22Rv1 (cell line): ENCODE measurements at regions not wholly inside any gene's neighbourhood (a gene's known extent, or its start where the extent isn't known, plus 50 kb on each side); places are given as distances from the start of the nearest gene placed in this dataset.
A peak's percentile ranks its signal among the peaks of the same experiment; 100 is the strongest.

Source experiments
- H3K27ac ChIP-seq: fragments of 450-650 bp; 2 replicates; pipeline ENCODE4 v1.5.1; 2017
- ZFX ChIP-seq: fragments of 450-650 bp; IDR thresholded peaks from 2 replicates; pipeline ENCODE4 v1.6.1; 2017; ENCODE audit warnings: antibody characterized with exemption, borderline replicate concordance
- TF ChIP-seq, protein P1 (sequence below): fragments of 450-650 bp; IDR thresholded peaks from 2 replicates; pipeline ENCODE4 v1.5.1; 2017; ENCODE audit warnings: mild to moderate bottlenecking

DNA sequence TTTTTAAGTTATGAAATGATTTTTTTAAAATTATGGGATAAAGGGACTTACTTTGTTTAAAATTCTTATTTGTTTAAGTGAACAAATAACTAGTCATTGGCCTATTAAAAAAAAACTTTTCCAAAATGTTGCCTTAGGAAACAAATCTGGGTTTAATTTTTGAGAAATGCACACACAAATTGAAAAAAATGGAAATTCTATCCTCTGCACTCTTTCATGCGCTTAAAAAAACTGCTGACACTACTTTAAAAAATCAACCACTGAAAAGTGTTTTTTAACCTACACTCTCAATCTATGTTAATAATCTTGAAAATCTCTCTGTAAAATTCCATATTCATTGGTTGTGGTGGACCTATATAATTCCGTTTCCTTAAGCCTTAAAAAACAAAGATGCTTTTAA lies 163.4 kb upstream of the DAB2 start:
- H3K27ac ChIP-seq = no peak overlapping the region
- TF ChIP-seq ZFX = no peak
- TF ChIP-seq, protein P1, sequence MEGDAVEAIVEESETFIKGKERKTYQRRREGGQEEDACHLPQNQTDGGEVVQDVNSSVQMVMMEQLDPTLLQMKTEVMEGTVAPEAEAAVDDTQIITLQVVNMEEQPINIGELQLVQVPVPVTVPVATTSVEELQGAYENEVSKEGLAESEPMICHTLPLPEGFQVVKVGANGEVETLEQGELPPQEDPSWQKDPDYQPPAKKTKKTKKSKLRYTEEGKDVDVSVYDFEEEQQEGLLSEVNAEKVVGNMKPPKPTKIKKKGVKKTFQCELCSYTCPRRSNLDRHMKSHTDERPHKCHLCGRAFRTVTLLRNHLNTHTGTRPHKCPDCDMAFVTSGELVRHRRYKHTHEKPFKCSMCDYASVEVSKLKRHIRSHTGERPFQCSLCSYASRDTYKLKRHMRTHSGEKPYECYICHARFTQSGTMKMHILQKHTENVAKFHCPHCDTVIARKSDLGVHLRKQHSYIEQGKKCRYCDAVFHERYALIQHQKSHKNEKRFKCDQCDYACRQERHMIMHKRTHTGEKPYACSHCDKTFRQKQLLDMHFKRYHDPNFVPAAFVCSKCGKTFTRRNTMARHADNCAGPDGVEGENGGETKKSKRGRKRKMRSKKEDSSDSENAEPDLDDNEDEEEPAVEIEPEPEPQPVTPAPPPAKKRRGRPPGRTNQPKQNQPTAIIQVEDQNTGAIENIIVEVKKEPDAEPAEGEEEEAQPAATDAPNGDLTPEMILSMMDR = no peak

DNA sequence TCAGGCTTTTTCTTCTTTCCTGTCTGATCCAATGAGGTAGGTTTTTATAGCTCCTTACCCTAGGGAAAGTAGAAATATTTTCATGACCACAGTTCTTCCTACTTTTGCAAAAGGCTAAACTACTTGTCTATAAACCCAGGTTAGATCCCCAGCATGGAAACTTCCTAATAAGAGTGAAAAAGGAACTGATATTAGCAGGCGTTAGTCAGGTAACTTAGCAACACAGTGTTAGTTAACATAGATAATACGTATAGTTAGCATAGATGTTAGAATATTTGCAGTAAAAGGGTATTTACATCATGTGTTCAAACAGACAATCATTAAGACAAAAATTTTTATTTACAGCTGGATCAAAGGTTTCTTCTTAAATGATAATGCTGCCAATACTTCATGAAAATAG lies 162.9 kb upstream of the DAB2 start:
- TF ChIP-seq, protein P1 = no peak
- no peak for TF ChIP-seq ZFX
- H3K27ac ChIP-seq = no peak overlapping the region

DNA sequence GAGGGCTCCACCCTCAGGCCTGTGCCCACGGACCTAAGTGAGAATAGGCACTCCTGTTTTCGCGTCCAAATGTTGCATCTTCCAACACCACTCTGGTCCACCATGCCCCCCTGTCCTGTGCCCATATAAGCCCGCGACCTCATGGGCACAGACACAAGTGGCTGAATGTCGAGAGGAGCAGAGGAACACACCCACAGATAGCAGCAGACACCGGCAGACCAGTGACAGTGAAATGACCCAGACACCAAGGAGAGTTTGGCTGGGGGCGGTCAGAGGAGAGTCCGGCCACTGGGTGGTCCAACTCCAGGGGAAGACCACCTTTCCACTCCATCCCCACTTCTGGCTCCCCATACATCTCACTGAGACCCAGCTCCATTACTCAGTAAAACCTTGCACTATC lies 161.4 kb upstream of the DAB2 start:
- TF ChIP-seq, protein P1 = no peak
- no peak for TF ChIP-seq ZFX
- H3K27ac ChIP-seq = no peak overlapping the region

DNA sequence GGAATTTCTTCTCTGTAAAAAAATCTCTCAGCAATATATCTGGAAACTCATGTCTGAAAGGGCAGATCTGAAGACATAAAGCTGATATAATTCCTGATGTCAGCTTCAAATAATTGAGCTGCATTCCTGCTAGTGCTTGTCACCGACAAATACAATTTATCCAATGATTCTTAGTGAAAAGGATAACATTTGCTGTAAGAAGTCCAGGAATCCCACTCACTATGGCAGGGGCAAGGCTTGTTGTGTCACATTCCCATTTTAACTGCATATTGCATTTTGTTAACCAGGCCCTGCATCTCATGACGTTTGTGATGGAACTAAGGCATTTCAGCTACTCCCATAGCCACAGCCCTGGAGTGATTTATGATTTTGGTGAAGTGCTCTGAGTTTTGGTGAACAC lies 160.1 kb upstream of the DAB2 start:
- TF ChIP-seq ZFX = no peak
- TF ChIP-seq, protein P1 = no peak
- H3K27ac ChIP-seq = no peak overlapping the region

DNA sequence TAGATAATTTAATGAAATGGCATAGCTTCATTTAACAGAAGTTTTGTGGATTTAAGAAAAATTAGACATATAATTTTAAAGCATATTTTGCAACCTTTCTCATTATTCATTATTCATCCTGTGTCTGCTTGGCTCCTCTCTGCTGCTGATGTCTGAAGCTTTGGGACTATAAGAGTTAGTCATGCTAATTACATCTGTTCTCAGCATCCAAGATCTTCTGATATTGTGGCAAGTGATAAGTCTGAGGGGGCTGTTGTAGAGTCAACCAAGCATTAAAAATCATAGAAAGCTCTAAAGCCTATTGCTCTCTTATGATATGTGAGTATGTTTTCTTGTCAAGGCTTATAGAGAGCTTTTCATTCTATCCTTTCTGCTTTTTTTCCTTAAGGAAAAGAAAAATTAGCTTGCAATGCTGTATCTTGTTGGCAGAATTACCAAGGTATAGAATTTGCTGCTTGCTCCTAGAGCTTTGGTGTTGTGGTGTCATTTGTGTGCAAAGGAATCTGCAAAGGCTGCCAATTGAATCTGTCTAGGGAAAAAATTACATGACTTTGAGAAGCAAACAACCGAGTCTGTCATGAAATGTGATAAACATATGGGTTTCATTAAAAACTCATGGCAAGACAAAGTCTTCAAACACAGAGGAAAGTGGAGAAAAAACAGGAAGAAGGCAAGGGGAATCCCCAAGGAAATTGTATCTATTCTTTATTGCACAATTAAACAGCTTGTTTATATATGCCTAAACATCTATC lies 156.1 kb upstream of the DAB2 start:
- no peak overlapping the region for H3K27ac ChIP-seq
- no peak for TF ChIP-seq ZFX
- TF ChIP-seq, protein P1 = no peak

DNA sequence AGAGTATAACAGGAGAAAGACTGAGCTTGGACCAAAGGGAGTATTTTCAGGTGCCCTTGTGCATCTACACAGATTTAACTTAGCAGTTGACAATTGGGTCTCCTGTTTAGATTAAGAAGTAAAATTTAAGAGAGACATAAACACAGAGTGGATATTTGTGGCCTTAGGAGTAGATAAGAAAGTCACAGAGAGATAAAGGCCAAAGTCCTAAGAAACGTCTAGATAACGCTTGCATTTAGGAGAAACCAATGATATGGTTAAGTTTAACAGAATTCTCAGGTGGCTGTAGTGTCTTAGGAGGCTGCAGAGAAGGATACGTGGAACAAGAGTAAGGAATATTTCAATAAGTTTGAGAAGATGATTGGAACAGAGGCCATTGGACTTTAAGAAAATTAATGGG lies 155.0 kb upstream of the DAB2 start:
- no peak overlapping the region for H3K27ac ChIP-seq
- TF ChIP-seq, protein P1 = no peak
- no peak for TF ChIP-seq ZFX

DNA sequence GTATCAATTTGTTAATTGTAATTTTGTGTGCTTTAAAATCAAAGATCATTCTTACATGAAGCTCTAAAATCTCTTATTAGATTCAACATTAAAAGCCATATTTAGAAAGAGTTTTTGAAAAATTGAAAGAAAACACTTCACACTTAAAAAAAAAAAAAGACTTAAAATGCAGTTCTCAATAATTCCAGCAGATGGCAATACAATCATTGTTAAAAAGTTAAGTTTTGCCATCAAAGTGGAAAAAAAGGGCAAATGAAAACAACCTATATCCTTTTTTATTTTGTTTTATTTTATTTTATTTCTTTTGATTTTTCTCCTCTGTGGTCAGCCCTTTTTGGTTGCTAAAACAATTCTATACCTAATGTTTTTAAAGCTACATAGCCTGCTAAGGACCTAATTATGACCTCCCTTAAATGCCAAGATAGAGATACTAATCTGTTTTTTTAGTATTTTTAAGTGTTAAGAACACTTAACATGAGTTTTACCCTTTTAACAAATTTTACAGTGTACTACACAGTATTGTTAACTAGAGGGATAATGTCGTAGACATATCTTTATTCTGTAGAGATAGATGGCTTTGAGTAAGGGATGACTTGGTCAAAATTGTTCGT lies 154.2 kb upstream of the DAB2 start:
- no peak overlapping the region for H3K27ac ChIP-seq
- TF ChIP-seq ZFX = no peak
- TF ChIP-seq, protein P1 = peak; percentile 77
